Cardiac fibroblast (primary cell): ENCODE measurements at regions not wholly inside any gene's neighbourhood (a gene's known extent, or its start where the extent isn't known, plus 50 kb on each side); places are given as distances from the start of the nearest gene placed in this dataset.

ENCODE experiments used
- DNase-seq, 2 donors: peaks; one replicate each; pipeline versions ENCODE4 v3.0.0 to v3.0.0-alpha.2; 2010; ENCODE audit warnings: low read depth in 2 of 2
- H3K4me3 ChIP-seq, 2 donors: replicated peaks in 1 of 2; 1 replicate in 1 of 2; 2 replicates in 1 of 2; pipeline ENCODE4 v1.5.1; 2011; ENCODE audit warnings: low read depth in 2 of 2, low read length in 2 of 2, mild to moderate bottlenecking in 2 of 2, moderate library complexity in 1 of 2
- CTCF ChIP-seq: IDR thresholded peaks from one replicate; pipeline ENCODE4 v1.5.1; 2011; ENCODE audit warnings: low read depth, mild to moderate bottlenecking, low read length, inconsistent platforms

GRCh38 chr12:132397152-132397933 is 68.0 kb upstream of the GALNT9 start:
- no peak for DNase-seq
- H3K4me3 ChIP-seq, result no peak overlapping the region
- no peak for TF ChIP-seq CTCF

GRCh38 chr12:132396657-132397056 is 67.3 kb upstream of the GALNT9 start:
- DNase-seq, result no peak
- no peak for TF ChIP-seq CTCF
- no peak overlapping the region for H3K4me3 ChIP-seq

- TF ChIP-seq CTCF, result no peak
- no peak for DNase-seq
- H3K4me3 ChIP-seq, result no peak overlapping the region
Observed at GRCh38 chr12:132395908-132396305, 66.5 kb upstream of the GALNT9 start.

- no peak for DNase-seq
- TF ChIP-seq CTCF, result no peak
- H3K4me3 ChIP-seq, result no peak overlapping the region
Observed at GRCh38 chr12:132395192-132395907, 66.0 kb upstream of the GALNT9 start.

GRCh38 chr12:132393991-132394949 is 64.9 kb upstream of the GALNT9 start:
- TF ChIP-seq CTCF, result no peak
- no peak overlapping the region for H3K4me3 ChIP-seq
- peak in 1 of 2 donors; percentile 15 for DNase-seq

- DNase-seq, result peak in 1 of 2 donors; percentile 17
- H3K4me3 ChIP-seq, result no peak overlapping the region
- TF ChIP-seq CTCF, result no peak
Observed at GRCh38 chr12:132393245-132393795, 63.9 kb upstream of the GALNT9 start.
